ENCODE measurements at regions not wholly inside any gene's neighbourhood (a gene's known extent, or its start where the extent isn't known, plus 50 kb on each side); places are given as distances from the start of the nearest gene placed in this dataset.

DNA sequence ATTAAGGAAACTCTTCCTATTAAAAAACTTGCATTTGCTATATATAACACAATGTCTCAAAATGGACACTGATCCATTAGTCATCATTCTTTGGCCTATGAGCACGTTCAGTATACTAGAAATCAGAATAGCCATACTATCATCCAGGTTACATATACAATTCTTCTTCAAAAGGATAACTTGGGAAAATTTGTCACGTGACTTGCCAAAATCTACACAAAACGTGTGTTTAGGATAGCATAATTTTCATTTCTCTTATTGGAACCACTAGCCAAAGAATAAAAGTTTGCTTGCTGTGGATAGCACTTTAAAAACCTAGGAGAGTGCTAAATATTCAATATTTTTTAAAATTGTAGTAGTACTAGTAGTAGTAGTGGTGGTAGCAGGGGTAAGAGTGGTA, 714.3 kb upstream of the FOXG1 start:
- no peak overlapping the region for H3K4me3 ChIP-seq (ENCODE audit: low read depth, low read length)
- no peak overlapping the region for H3K27ac ChIP-seq (ENCODE audit: low read depth, low read length)
- WGBS (ENCODE audit: insufficient coverage) = 80% methylated on average over 1 of the region's 3 CpGs
- no peaks in the 10 kb centered on the region for H3K36me3 ChIP-seq (ENCODE audit: control insufficient read depth, insufficient read depth, low read length)
- no peaks in the 10 kb centered on the region for H3K9me3 ChIP-seq (ENCODE audit: control insufficient read depth, insufficient read depth, low read length)
- no peaks in the 10 kb centered on the region for H3K4me1 ChIP-seq (ENCODE audit: control insufficient read depth, insufficient read depth, low read length)
- DNase-seq (ENCODE audit: low read depth in 4 of 6, low spot score in 6 of 6) = no peak
- H3K27me3 ChIP-seq (ENCODE audit: control insufficient read depth, insufficient read depth, low read length) = no peaks in the 10 kb centered on the region

GRCh38 chr14:28055008-28055407, 711.6 kb upstream of the FOXG1 start:
- Histone ChIP-seq H3K9me3 (ENCODE audit: control insufficient read depth, insufficient read depth, low read length) (no peaks in the 10 kb centered on the region), H3K4me3 (ENCODE audit: low read depth, low read length) (no peak overlapping the region), H3K4me1 (ENCODE audit: control insufficient read depth, insufficient read depth, low read length) (no peaks in the 10 kb centered on the region), H3K36me3 (ENCODE audit: control insufficient read depth, insufficient read depth, low read length) (no peaks in the 10 kb centered on the region), H3K27ac (ENCODE audit: low read depth, low read length) (no peak overlapping the region), H3K27me3 (ENCODE audit: control insufficient read depth, insufficient read depth, low read length) (no peaks in the 10 kb centered on the region)
- WGBS (ENCODE audit: insufficient coverage) = no CpG with 5 or more reads among the region's 3 CpGs
- DNase-seq (ENCODE audit: low read depth in 4 of 6, low spot score in 6 of 6) = no peak

- Histone ChIP-seq H3K36me3 (ENCODE audit: control insufficient read depth, insufficient read depth, low read length) (no peaks in the 10 kb centered on the region), H3K27me3 (ENCODE audit: control insufficient read depth, insufficient read depth, low read length) (no peaks in the 10 kb centered on the region), H3K27ac (ENCODE audit: low read depth, low read length) (no peak overlapping the region), H3K4me3 (ENCODE audit: low read depth, low read length) (no peak overlapping the region), H3K4me1 (ENCODE audit: control insufficient read depth, insufficient read depth, low read length) (no peaks in the 10 kb centered on the region), H3K9me3 (ENCODE audit: control insufficient read depth, insufficient read depth, low read length) (no peaks in the 10 kb centered on the region)
- DNase-seq (ENCODE audit: low read depth in 4 of 6, low spot score in 6 of 6) = peak in 1 of 6 donors; percentile 8
- WGBS (ENCODE audit: insufficient coverage) = no CpG with 5 or more reads among the region's 4 CpGs
Observed at GRCh38 chr14:28057359-28058296, 709.0 kb upstream of the FOXG1 start.

DNA sequence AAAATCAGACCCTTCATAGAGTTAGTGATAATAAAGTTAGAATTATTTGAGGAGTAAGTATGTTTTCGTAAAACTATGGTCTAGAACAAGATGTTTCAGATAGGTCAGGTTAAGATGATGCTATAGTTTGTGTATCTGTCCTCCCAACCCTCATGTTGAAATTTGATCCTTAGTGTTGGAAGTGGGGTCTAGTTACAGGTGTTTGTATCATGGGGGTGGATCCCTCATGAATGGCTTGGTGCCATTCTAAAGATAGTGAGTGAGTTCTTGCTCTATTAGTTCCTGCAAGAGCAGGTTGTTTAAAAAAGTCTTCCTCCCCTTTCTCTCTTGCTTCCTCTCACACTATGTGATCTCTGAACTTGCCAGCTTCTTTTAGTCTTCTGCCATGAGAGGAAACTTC, 707.3 kb upstream of the FOXG1 start:
- no peaks in the 10 kb centered on the region for H3K27me3 ChIP-seq (ENCODE audit: control insufficient read depth, insufficient read depth, low read length)
- DNase-seq (ENCODE audit: low read depth in 4 of 6, low spot score in 6 of 6) = no peak
- H3K4me1 ChIP-seq (ENCODE audit: control insufficient read depth, insufficient read depth, low read length) = no peaks in the 10 kb centered on the region
- no peaks in the 10 kb centered on the region for H3K36me3 ChIP-seq (ENCODE audit: control insufficient read depth, insufficient read depth, low read length)
- no peak overlapping the region for H3K4me3 ChIP-seq (ENCODE audit: low read depth, low read length)
- H3K27ac ChIP-seq (ENCODE audit: low read depth, low read length) = no peak overlapping the region
- WGBS (ENCODE audit: insufficient coverage) = 100% methylated on average over 1 of the region's 1 CpG
- no peaks in the 10 kb centered on the region for H3K9me3 ChIP-seq (ENCODE audit: control insufficient read depth, insufficient read depth, low read length)

DNA sequence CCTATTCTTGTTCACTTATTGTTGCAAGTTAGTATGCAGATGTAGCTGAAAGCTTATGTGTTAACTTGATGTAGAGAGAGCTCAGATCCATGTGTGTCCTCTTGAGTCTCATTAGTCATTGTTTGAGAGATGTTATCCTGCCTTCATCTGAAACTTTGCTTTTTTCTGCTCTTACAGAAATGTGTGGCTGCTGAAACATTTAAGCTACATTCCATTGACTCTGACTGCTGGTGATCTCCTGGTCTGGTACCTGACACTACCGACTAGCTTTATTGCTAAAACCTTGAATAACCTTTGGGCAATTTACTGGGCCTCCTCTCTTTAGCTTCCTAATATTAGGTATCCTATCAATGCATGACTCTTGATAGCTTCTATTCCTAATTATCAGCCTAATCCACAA, 705.6 kb upstream of the FOXG1 start:
- Histone ChIP-seq H3K27me3 (ENCODE audit: control insufficient read depth, insufficient read depth, low read length) (no peaks in the 10 kb centered on the region), H3K36me3 (ENCODE audit: control insufficient read depth, insufficient read depth, low read length) (no peaks in the 10 kb centered on the region), H3K9me3 (ENCODE audit: control insufficient read depth, insufficient read depth, low read length) (no peaks in the 10 kb centered on the region), H3K27ac (ENCODE audit: low read depth, low read length) (no peak overlapping the region), H3K4me3 (ENCODE audit: low read depth, low read length) (no peak overlapping the region), H3K4me1 (ENCODE audit: control insufficient read depth, insufficient read depth, low read length) (no peaks in the 10 kb centered on the region)
- 67% methylated on average over 1 of the region's 1 CpG for WGBS (ENCODE audit: insufficient coverage)
- no peak for DNase-seq (ENCODE audit: low read depth in 4 of 6, low spot score in 6 of 6)

DNA sequence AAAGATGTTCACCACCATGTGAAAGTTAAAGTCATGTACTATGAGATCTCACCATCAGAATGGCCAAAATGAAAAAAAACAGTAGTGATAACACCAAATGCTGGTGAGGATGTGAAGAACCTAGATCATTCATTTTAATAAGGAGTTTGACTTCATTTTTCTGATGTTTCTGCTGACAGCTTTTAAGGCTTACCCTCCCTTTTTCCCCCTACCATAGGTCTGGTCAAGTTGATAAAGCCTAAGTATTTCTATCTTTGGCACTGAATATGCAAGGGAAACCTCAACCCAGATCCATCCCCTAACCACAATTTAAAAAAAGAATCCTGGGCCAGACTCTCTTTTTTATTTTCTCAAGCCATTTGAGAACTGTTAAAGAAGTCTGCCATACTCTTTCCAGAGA, 689.6 kb upstream of the FOXG1 start:
- H3K4me1 ChIP-seq (ENCODE audit: control insufficient read depth, insufficient read depth, low read length) = no peaks in the 10 kb centered on the region

DNA sequence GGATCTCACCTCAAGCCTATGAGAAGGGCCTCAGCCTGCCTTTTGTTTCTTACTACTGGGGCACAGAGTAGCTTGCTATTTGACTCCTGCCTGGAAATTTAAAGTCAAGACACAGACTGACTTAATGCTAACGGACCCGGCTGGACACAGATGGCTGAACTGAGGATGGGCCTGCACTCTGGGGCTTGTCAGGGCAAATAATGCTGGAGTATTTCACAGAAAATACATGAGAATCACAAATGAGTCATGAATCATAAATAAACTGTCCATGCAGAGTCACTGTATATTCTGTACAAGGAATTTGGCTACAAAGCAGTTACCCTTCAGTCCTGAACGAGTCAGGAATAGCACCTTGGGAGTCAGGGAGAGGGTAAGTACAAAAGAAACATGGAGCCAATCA, 683.2 kb upstream of the FOXG1 start:
- Histone ChIP-seq H3K4me1 (ENCODE audit: control insufficient read depth, insufficient read depth, low read length) (no peaks in the 10 kb centered on the region), H3K4me3 (ENCODE audit: low read depth, low read length) (no peak overlapping the region), H3K27ac (ENCODE audit: low read depth, low read length) (no peak overlapping the region), H3K27me3 (ENCODE audit: control insufficient read depth, insufficient read depth, low read length) (no peaks in the 10 kb centered on the region), H3K36me3 (ENCODE audit: control insufficient read depth, insufficient read depth, low read length) (no peaks in the 10 kb centered on the region), H3K9me3 (ENCODE audit: control insufficient read depth, insufficient read depth, low read length) (no peaks in the 10 kb centered on the region)
- DNase-seq (ENCODE audit: low read depth in 4 of 6, low spot score in 6 of 6) = no peak
- WGBS (ENCODE audit: insufficient coverage) = 70% methylated on average over 2 of the region's 3 CpGs

More for the DNA sequence above, 689.6 kb upstream of the FOXG1 start:
- Histone ChIP-seq H3K4me3 (ENCODE audit: low read depth, low read length) (no peak overlapping the region), H3K27me3 (ENCODE audit: control insufficient read depth, insufficient read depth, low read length) (no peaks in the 10 kb centered on the region), H3K9me3 (ENCODE audit: control insufficient read depth, insufficient read depth, low read length) (no peaks in the 10 kb centered on the region), H3K27ac (ENCODE audit: low read depth, low read length) (no peak overlapping the region), H3K36me3 (ENCODE audit: control insufficient read depth, insufficient read depth, low read length) (no peaks in the 10 kb centered on the region)
- no peak for DNase-seq (ENCODE audit: low read depth in 4 of 6, low spot score in 6 of 6)

- no peaks in the 10 kb centered on the region for H3K9me3 ChIP-seq (ENCODE audit: control insufficient read depth, insufficient read depth, low read length)
- no peaks in the 10 kb centered on the region for H3K4me1 ChIP-seq (ENCODE audit: control insufficient read depth, insufficient read depth, low read length)
- DNase-seq (ENCODE audit: low read depth in 4 of 6, low spot score in 6 of 6) = peak in 1 of 6 donors; percentile 32
- H3K27ac ChIP-seq (ENCODE audit: low read depth, low read length) = no peak overlapping the region
- WGBS (ENCODE audit: insufficient coverage) = 77% methylated on average over 5 of the region's 5 CpGs
- H3K4me3 ChIP-seq (ENCODE audit: low read depth, low read length) = no peak overlapping the region
- H3K27me3 ChIP-seq (ENCODE audit: control insufficient read depth, insufficient read depth, low read length) = no peaks in the 10 kb centered on the region
- no peaks in the 10 kb centered on the region for H3K36me3 ChIP-seq (ENCODE audit: control insufficient read depth, insufficient read depth, low read length)
Observed at GRCh38 chr14:28088125-28088524, 678.5 kb upstream of the FOXG1 start.

- Histone ChIP-seq H3K36me3 (ENCODE audit: control insufficient read depth, insufficient read depth, low read length) (no peaks in the 10 kb centered on the region), H3K27ac (ENCODE audit: low read depth, low read length) (no peak overlapping the region), H3K27me3 (ENCODE audit: control insufficient read depth, insufficient read depth, low read length) (no peaks in the 10 kb centered on the region), H3K4me3 (ENCODE audit: low read depth, low read length) (no peak overlapping the region), H3K4me1 (ENCODE audit: control insufficient read depth, insufficient read depth, low read length) (no peaks in the 10 kb centered on the region), H3K9me3 (ENCODE audit: control insufficient read depth, insufficient read depth, low read length) (peaks cover 1% of the 10 kb centered on the region)
- DNase-seq (ENCODE audit: low read depth in 4 of 6, low spot score in 6 of 6) = no peak
Observed at GRCh38 chr14:28097585-28097984, 669.0 kb upstream of the FOXG1 start.

- no peak overlapping the region for H3K4me3 ChIP-seq (ENCODE audit: low read depth, low read length)
- H3K9me3 ChIP-seq (ENCODE audit: control insufficient read depth, insufficient read depth, low read length) = peaks cover 1% of the 10 kb centered on the region
- H3K4me1 ChIP-seq (ENCODE audit: control insufficient read depth, insufficient read depth, low read length) = no peaks in the 10 kb centered on the region
- DNase-seq (ENCODE audit: low read depth in 4 of 6, low spot score in 6 of 6) = no peak
- H3K27ac ChIP-seq (ENCODE audit: low read depth, low read length) = no peak overlapping the region
- WGBS (ENCODE audit: insufficient coverage) = no CpG with 5 or more reads among the region's 1 CpG
- H3K36me3 ChIP-seq (ENCODE audit: control insufficient read depth, insufficient read depth, low read length) = no peaks in the 10 kb centered on the region
- no peaks in the 10 kb centered on the region for H3K27me3 ChIP-seq (ENCODE audit: control insufficient read depth, insufficient read depth, low read length)
Observed at GRCh38 chr14:28098856-28099255, 667.7 kb upstream of the FOXG1 start.

Data from spinal cord (tissue), 9 donors.